ENCODE measurements at regions not wholly inside any gene's neighbourhood (a gene's known extent, or its start where the extent isn't known, plus 50 kb on each side); places are given as distances from the start of the nearest gene placed in this dataset.
"Not testable (repeated sequence)": the region's sequence is repeated elsewhere in the genome, so short reads cannot be mapped to it uniquely, and the experiment has no call there.

- no peaks in the 10 kb centered on the region for H3K27me3 Mint-ChIP-seq (ENCODE audit: unreplicated experiment)
- CTCF ChIA-PET, result no interaction called here
- no TSS peak for BruUV-seq (replicated peaks)
- no peaks in the 10 kb centered on the region for H3K9me3 Mint-ChIP-seq (ENCODE audit: low read depth, unreplicated experiment)
- H3K27ac Mint-ChIP-seq (ENCODE audit: unreplicated experiment), result no peak overlapping the region
- no peaks in the 10 kb centered on the region for H3K4me1 Mint-ChIP-seq (ENCODE audit: low read depth, unreplicated experiment)
- intact Hi-C loops (cut with micrococcal nuclease; ENCODE audit: unreplicated experiment), result no loop called here
- H3K4me3 Mint-ChIP-seq (ENCODE audit: low read depth, unreplicated experiment), result no peak overlapping the region
- no peaks in the 10 kb centered on the region for H3K36me3 Mint-ChIP-seq (ENCODE audit: insufficient read depth, unreplicated experiment)
- DNase-seq, result no peak
- TF ChIP-seq, protein P1, sequence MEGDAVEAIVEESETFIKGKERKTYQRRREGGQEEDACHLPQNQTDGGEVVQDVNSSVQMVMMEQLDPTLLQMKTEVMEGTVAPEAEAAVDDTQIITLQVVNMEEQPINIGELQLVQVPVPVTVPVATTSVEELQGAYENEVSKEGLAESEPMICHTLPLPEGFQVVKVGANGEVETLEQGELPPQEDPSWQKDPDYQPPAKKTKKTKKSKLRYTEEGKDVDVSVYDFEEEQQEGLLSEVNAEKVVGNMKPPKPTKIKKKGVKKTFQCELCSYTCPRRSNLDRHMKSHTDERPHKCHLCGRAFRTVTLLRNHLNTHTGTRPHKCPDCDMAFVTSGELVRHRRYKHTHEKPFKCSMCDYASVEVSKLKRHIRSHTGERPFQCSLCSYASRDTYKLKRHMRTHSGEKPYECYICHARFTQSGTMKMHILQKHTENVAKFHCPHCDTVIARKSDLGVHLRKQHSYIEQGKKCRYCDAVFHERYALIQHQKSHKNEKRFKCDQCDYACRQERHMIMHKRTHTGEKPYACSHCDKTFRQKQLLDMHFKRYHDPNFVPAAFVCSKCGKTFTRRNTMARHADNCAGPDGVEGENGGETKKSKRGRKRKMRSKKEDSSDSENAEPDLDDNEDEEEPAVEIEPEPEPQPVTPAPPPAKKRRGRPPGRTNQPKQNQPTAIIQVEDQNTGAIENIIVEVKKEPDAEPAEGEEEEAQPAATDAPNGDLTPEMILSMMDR (IDR thresholded peaks at IDR 0.05; ENCODE audit: unreplicated experiment), result no peak
Measured at GRCh38 chr3:28617821-28618220, 269.2 kb upstream of the AZI2 start.

DNA sequence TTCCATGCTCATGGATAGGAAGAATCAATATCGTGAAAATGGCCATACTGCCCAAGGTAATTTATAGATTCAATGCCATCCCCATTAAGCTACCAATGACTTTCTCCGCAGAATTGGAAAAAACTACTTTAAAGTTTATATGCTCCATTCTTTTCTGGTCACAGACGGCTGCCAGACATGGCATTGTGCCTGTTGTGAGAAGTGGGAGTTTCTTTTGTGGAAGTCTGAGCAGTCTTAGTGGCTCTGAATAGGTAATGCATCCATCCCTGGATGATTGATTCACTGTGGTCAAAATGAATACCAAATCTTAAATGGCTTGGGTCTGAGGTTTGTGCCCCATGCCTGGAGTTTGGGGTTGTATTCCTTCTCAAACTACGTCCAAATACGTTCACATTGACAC lies 274.5 kb upstream of the AZI2 start:
- intact Hi-C loops (cut with micrococcal nuclease; ENCODE audit: unreplicated experiment), result no loop called here
- no peak for DNase-seq
- H3K4me1 Mint-ChIP-seq (ENCODE audit: low read depth, unreplicated experiment), result no peaks in the 10 kb centered on the region
- H3K36me3 Mint-ChIP-seq (ENCODE audit: insufficient read depth, unreplicated experiment), result no peaks in the 10 kb centered on the region
- TF ChIP-seq, protein P1 (IDR thresholded peaks at IDR 0.05; ENCODE audit: unreplicated experiment), result no peak
- CTCF ChIA-PET, result no interaction called here
- no TSS peak for BruUV-seq (replicated peaks)
- no peaks in the 10 kb centered on the region for H3K9me3 Mint-ChIP-seq (ENCODE audit: low read depth, unreplicated experiment)
- H3K4me3 Mint-ChIP-seq (ENCODE audit: low read depth, unreplicated experiment), result no peak overlapping the region
- H3K27me3 Mint-ChIP-seq (ENCODE audit: unreplicated experiment), result no peaks in the 10 kb centered on the region
- H3K27ac Mint-ChIP-seq (ENCODE audit: unreplicated experiment), result no peak overlapping the region

DNA sequence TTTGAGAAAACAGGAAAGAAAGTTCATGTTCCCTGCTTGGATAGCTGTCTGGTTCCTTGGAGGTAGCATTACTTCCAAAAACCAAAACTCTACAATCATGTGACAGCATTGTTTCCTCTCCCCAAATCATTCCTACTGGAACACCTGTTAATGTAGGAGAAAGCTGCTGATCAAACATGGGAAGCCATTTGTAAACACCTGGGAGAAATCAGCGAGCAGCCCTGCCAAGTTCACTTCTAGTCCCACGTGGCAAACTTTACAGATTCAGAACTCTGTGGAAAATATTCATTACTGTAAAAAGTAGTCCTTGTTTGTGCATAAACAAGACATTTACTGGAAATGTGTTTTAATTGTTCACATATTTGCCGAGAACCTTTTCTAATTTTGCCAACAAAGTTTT lies 275.5 kb upstream of the AZI2 start:
- DNase-seq, result no peak
- H3K27me3 Mint-ChIP-seq (ENCODE audit: unreplicated experiment), result no peaks in the 10 kb centered on the region
- H3K36me3 Mint-ChIP-seq (ENCODE audit: insufficient read depth, unreplicated experiment), result no peaks in the 10 kb centered on the region
- no peak overlapping the region for H3K4me3 Mint-ChIP-seq (ENCODE audit: low read depth, unreplicated experiment)
- CTCF ChIA-PET, result no interaction called here
- intact Hi-C loops (cut with micrococcal nuclease; ENCODE audit: unreplicated experiment), result no loop called here
- H3K4me1 Mint-ChIP-seq (ENCODE audit: low read depth, unreplicated experiment), result no peaks in the 10 kb centered on the region
- no peaks in the 10 kb centered on the region for H3K9me3 Mint-ChIP-seq (ENCODE audit: low read depth, unreplicated experiment)
- BruUV-seq (replicated peaks), result no TSS peak
- TF ChIP-seq, protein P1 (IDR thresholded peaks at IDR 0.05; ENCODE audit: unreplicated experiment), result no peak
- H3K27ac Mint-ChIP-seq (ENCODE audit: unreplicated experiment), result no peak overlapping the region

DNA sequence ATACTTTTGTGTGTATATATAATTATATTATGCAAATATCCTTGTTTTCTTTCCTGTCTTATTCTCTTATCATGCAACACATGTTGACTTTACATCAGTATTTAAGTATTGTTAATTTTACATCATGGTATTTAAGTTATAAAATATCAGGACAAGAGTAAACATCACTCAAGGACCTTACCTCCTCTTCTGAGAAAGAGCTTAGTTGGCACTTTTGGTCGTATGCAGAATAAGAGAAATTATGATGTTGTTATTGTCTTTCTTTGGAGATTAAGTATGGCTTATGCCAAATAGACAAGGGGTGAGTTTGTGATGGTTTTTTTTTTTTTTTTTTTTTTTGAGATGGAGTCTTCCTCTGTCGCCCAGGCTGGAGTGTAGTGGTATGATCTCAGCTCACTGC lies 279.2 kb upstream of the AZI2 start:
- DNase-seq; H3K27me3 Mint-ChIP-seq (ENCODE audit: unreplicated experiment); intact Hi-C loops (cut with micrococcal nuclease; ENCODE audit: unreplicated experiment); BruUV-seq (replicated peaks); H3K36me3 Mint-ChIP-seq (ENCODE audit: insufficient read depth, unreplicated experiment); H3K4me3 Mint-ChIP-seq (ENCODE audit: low read depth, unreplicated experiment); H3K9me3 Mint-ChIP-seq (ENCODE audit: low read depth, unreplicated experiment); H3K4me1 Mint-ChIP-seq (ENCODE audit: low read depth, unreplicated experiment); H3K27ac Mint-ChIP-seq (ENCODE audit: unreplicated experiment); CTCF ChIA-PET: not testable (repeated sequence)

DNA sequence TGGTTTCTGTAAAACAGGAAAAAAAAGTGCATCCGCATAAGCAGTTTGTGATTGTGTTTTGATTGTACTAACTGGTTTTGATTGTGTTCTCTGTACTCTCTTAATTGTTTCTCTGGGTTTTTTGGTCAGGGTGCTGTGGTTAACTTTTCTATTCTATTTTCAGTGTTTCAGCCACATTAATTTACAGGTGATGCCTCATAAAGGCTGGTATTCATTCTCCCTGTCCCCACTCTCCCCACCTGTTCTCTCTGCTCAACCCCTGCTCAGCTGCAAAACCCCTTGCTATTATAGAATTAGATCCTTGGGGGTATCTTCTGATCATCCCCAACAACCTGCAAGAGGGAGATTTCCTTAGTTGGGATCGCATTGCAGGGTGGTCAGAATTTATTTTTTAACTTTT lies 285.4 kb upstream of the AZI2 start:
- H3K4me3 Mint-ChIP-seq (ENCODE audit: low read depth, unreplicated experiment), result no peak overlapping the region
- no peak for DNase-seq
- intact Hi-C loops (cut with micrococcal nuclease; ENCODE audit: unreplicated experiment), result no loop called here
- no peaks in the 10 kb centered on the region for H3K4me1 Mint-ChIP-seq (ENCODE audit: low read depth, unreplicated experiment)
- no peak overlapping the region for H3K27ac Mint-ChIP-seq (ENCODE audit: unreplicated experiment)
- BruUV-seq (replicated peaks), result no TSS peak
- no peaks in the 10 kb centered on the region for H3K9me3 Mint-ChIP-seq (ENCODE audit: low read depth, unreplicated experiment)
- H3K36me3 Mint-ChIP-seq (ENCODE audit: insufficient read depth, unreplicated experiment), result no peaks in the 10 kb centered on the region
- H3K27me3 Mint-ChIP-seq (ENCODE audit: unreplicated experiment), result no peaks in the 10 kb centered on the region
- CTCF ChIA-PET, result no interaction called here
- TF ChIP-seq, protein P1 (IDR thresholded peaks at IDR 0.05; ENCODE audit: unreplicated experiment), result no peak

Measured in Calu3 (cell line).